ENCODE measurements at regions not wholly inside any gene's neighbourhood (a gene's known extent, or its start where the extent isn't known, plus 50 kb on each side); places are given as distances from the start of the nearest gene placed in this dataset.

- ChIA-PET CTCF (ENCODE audit: partially characterized antibody) (no interaction called here), POLR2A (ENCODE audit: partially characterized antibody) (no interaction called here)
- Histone ChIP-seq H3K18ac (ENCODE audit: extremely low read depth, low read length) (no peak overlapping the region), H4K91ac (replicated peaks; ENCODE audit: insufficient read length, low read length) (no peak overlapping the region), H2AK5ac (ENCODE audit: low read depth, low read length) (no peak overlapping the region), H2BK20ac (ENCODE audit: low read length) (no peak overlapping the region), H4K8ac (ENCODE audit: extremely low read depth, insufficient read depth, low read length) (no peak overlapping the region), H3K4me3 (ENCODE audit: extremely low read depth in 1 of 4, insufficient read depth in 2 of 4, low read depth in 3 of 4, low read length in 4 of 4) (no peak overlapping the region), H2BK5ac (ENCODE audit: low read depth, low read length) (no peak overlapping the region), H3K36me3 (ENCODE audit: control insufficient read depth in 2 of 4, insufficient read depth in 4 of 4, low read length in 3 of 4) (no peaks in the 10 kb centered on the region), H3K4ac (replicated peaks; ENCODE audit: insufficient read length, low read depth, low read length) (no peak overlapping the region), H2BK120ac (replicated peaks; ENCODE audit: low read depth, low read length) (no peak overlapping the region), H3K4me1 (replicated peaks in 1 of 4; ENCODE audit: control insufficient read depth in 3 of 4, insufficient read depth in 4 of 4, low read length in 3 of 4) (no peaks in the 10 kb centered on the region), H3K79me2 (ENCODE audit: control insufficient read depth in 1 of 2, insufficient read depth in 2 of 2, low read length in 2 of 2) (no peaks in the 10 kb centered on the region), H3K9ac (replicated peaks in 1 of 4; ENCODE audit: extremely low read depth in 1 of 4, low read depth in 3 of 4, low read length in 3 of 4) (no peak overlapping the region), H3K56ac (replicated peaks; ENCODE audit: insufficient read length, low read depth, low read length) (no peak overlapping the region), H3K9me3 (ENCODE audit: insufficient read depth in 2 of 2, low read depth in 1 of 2, low read length in 1 of 2) (peaks cover 23 to 34% of the 10 kb centered on the region in 2 experiments), H4K20me1 (replicated peaks in 1 of 2; ENCODE audit: control insufficient read depth in 1 of 2, insufficient read depth in 2 of 2, low read length in 2 of 2) (no peaks in the 10 kb centered on the region), H4K5ac (ENCODE audit: insufficient read length, low read depth, low read length) (no peak overlapping the region), H3K27me3 (replicated peaks in 1 of 4; ENCODE audit: control insufficient read depth in 3 of 4, extremely low read depth in 1 of 4, insufficient read depth in 3 of 4, low read length in 3 of 4) (no peaks in the 10 kb centered on the region), H2BK12ac (ENCODE audit: low read depth, low read length) (no peak overlapping the region), H3K23me2 (ENCODE audit: low read depth, low read length) (no peaks in the 10 kb centered on the region), H3K23ac (ENCODE audit: insufficient read length) (no peak overlapping the region), H2BK15ac (ENCODE audit: low read length) (no peak overlapping the region), H3K4me2 (ENCODE audit: insufficient read depth in 1 of 2, low read depth in 2 of 2, low read length in 2 of 2) (no peak overlapping the region), H2AFZ (ENCODE audit: low read length) (no peak overlapping the region), H3K27ac (ENCODE audit: low read depth, low read length) (no peak overlapping the region), H3K14ac (ENCODE audit: insufficient read length) (no peak overlapping the region), H3K79me1 (ENCODE audit: low read depth, low read length) (no peaks in the 10 kb centered on the region)
- no peak for FAIRE-seq
- no peak for DNase-seq (ENCODE audit: low read depth in 1 of 2, low spot score in 2 of 2)
- 83% methylated on average over 3 of the region's 3 CpGs; no CpG with 5 or more reads in 1 of the 2 experiments for WGBS, 2 experiments (ENCODE audit: extremely low coverage in 1 of 2, insufficient coverage in 1 of 2, insufficient read length in 1 of 2, insufficient replicate concordance in 2 of 2, low coverage in 1 of 2, low lambda C conversion rate in 2 of 2, missing lambda C conversion rate in 1 of 2)
- TF ChIP-seq SP4 (IDR thresholded peaks at IDR 0.05; ENCODE audit: low read length) (no peak), SAP30 (IDR thresholded peaks at IDR 0.05; ENCODE audit: insufficient read depth, insufficient replicate concordance, low read length) (no peak), CREB1 (IDR thresholded peaks at IDR 0.05) (no peak), SIRT6 (IDR thresholded peaks at IDR 0.05; ENCODE audit: low read length) (no peak), POLR2AphosphoS5 (IDR thresholded peaks at IDR 0.05; ENCODE audit: low read depth, low read length) (no peak), CTBP2 (IDR thresholded peaks at IDR 0.05; ENCODE audit: borderline replicate concordance, insufficient read depth, insufficient read length, low read length) (no peak), BACH1 (IDR thresholded peaks at IDR 0.05; ENCODE audit: low read length) (no peak)
These were observed 74.8 kb upstream of the SLC24A3 start for GRCh38 chr20:19137641-19138040.

Data from H1 (cell line).